ENCODE measurements at regions not wholly inside any gene's neighbourhood (a gene's known extent, or its start where the extent isn't known, plus 50 kb on each side); places are given as distances from the start of the nearest gene placed in this dataset.

GRCh38 chr1:157199421-157199755 lies 61.2 kb upstream of the ETV3 start:
- no peak for DNase-seq (ENCODE audit: low read depth in 2 of 2)
- Histone ChIP-seq H4K20me1 (ENCODE audit: control insufficient read depth, extremely low read depth, insufficient read depth, low read length) (no peaks in the 10 kb centered on the region), H3K4me3 (replicated peaks in 1 of 4; ENCODE audit: control extremely low read depth in 1 of 4, insufficient read depth in 1 of 4, low read depth in 3 of 4, low read length in 4 of 4) (no peak overlapping the region), H3K27ac (ENCODE audit: insufficient read depth, low read length) (no peak overlapping the region), H2AFZ (ENCODE audit: low read length) (no peak overlapping the region), H3K27me3 (ENCODE audit: control insufficient read depth, insufficient read depth, low read length) (peaks cover 19% of the 10 kb centered on the region), H3K4me1 (ENCODE audit: control insufficient read depth, extremely low read depth, insufficient read depth, low read length) (no peaks in the 10 kb centered on the region), H3K9ac (ENCODE audit: insufficient read depth, low read length) (no peak overlapping the region), H3K9me3 (ENCODE audit: control insufficient read depth, insufficient read depth, low read depth, low read length) (no peaks in the 10 kb centered on the region), H3K4me2 (ENCODE audit: extremely low read depth, insufficient read depth, low read length) (no peak overlapping the region), H3K36me3 (ENCODE audit: control insufficient read depth, insufficient read depth, low read length) (no peaks in the 10 kb centered on the region), H3K79me2 (ENCODE audit: control insufficient read depth, insufficient read depth, low read length) (no peaks in the 10 kb centered on the region)
- no peak for TF ChIP-seq EZH2 (IDR thresholded peaks at IDR 0.05; ENCODE audit: low read length, missing control alignments)
- TF ChIP-seq, protein P1, sequence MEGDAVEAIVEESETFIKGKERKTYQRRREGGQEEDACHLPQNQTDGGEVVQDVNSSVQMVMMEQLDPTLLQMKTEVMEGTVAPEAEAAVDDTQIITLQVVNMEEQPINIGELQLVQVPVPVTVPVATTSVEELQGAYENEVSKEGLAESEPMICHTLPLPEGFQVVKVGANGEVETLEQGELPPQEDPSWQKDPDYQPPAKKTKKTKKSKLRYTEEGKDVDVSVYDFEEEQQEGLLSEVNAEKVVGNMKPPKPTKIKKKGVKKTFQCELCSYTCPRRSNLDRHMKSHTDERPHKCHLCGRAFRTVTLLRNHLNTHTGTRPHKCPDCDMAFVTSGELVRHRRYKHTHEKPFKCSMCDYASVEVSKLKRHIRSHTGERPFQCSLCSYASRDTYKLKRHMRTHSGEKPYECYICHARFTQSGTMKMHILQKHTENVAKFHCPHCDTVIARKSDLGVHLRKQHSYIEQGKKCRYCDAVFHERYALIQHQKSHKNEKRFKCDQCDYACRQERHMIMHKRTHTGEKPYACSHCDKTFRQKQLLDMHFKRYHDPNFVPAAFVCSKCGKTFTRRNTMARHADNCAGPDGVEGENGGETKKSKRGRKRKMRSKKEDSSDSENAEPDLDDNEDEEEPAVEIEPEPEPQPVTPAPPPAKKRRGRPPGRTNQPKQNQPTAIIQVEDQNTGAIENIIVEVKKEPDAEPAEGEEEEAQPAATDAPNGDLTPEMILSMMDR (conservative IDR thresholded peaks at IDR 0.05 in 1 of 2, IDR thresholded peaks at IDR 0.05 in 1 of 2; ENCODE audit: low read depth in 1 of 2, low read length in 2 of 2): no peak

- Histone ChIP-seq H4K20me1 (ENCODE audit: control insufficient read depth, extremely low read depth, insufficient read depth, low read length) (no peaks in the 10 kb centered on the region), H3K27me3 (ENCODE audit: control insufficient read depth, insufficient read depth, low read length) (peaks cover 22% of the 10 kb centered on the region), H3K27ac (ENCODE audit: insufficient read depth, low read length) (no peak overlapping the region), H3K36me3 (ENCODE audit: control insufficient read depth, insufficient read depth, low read length) (no peaks in the 10 kb centered on the region), H3K4me2 (ENCODE audit: extremely low read depth, insufficient read depth, low read length) (no peak overlapping the region), H3K79me2 (ENCODE audit: control insufficient read depth, insufficient read depth, low read length) (no peaks in the 10 kb centered on the region), H3K4me3 (replicated peaks in 1 of 4; ENCODE audit: control extremely low read depth in 1 of 4, insufficient read depth in 1 of 4, low read depth in 3 of 4, low read length in 4 of 4) (no peak overlapping the region), H3K4me1 (ENCODE audit: control insufficient read depth, extremely low read depth, insufficient read depth, low read length) (no peaks in the 10 kb centered on the region), H3K9me3 (ENCODE audit: control insufficient read depth, insufficient read depth, low read depth, low read length) (no peaks in the 10 kb centered on the region), H3K9ac (ENCODE audit: insufficient read depth, low read length) (no peak overlapping the region), H2AFZ (ENCODE audit: low read length) (no peak overlapping the region)
- DNase-seq (ENCODE audit: low read depth in 2 of 2): no peak
- TF ChIP-seq EZH2 (IDR thresholded peaks at IDR 0.05; ENCODE audit: low read length, missing control alignments): no peak
- TF ChIP-seq, protein P1 (conservative IDR thresholded peaks at IDR 0.05 in 1 of 2, IDR thresholded peaks at IDR 0.05 in 1 of 2; ENCODE audit: low read depth in 1 of 2, low read length in 2 of 2): no peak
Observed at GRCh38 chr1:157198619-157199420, 60.6 kb upstream of the ETV3 start.

DNA sequence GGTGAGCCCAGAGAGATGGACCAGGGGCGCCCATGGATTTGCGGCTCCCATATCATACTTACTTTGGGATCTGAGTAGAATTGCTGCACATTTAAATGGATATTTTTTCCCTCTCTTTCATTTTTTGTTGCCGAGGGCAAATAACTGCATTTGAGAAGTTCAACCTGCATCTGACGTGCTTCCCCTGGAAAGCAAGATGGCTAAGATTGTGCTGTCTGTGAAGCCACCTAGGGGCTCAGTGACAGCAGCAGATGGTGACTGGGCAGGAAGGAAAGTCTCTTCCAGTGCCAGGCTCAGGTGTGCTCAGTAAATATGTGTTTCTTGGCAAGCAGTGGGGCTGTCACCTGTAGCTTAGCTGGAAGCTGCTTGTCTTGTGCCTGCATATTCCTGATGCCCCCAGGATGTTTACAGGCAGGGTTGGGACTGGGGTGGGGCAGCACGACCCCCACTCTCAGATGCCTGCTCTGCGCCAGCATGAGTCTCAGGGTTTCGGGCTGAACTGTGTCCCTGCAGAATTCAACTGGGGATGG lies 59.8 kb upstream of the ETV3 start:
- Histone ChIP-seq H3K27me3 (ENCODE audit: control insufficient read depth, insufficient read depth, low read length) (peaks cover 23% of the 10 kb centered on the region), H3K4me3 (replicated peaks in 1 of 4; ENCODE audit: control extremely low read depth in 1 of 4, insufficient read depth in 1 of 4, low read depth in 3 of 4, low read length in 4 of 4) (no peak overlapping the region), H2AFZ (ENCODE audit: low read length) (no peak overlapping the region), H3K27ac (ENCODE audit: insufficient read depth, low read length) (no peak overlapping the region), H3K36me3 (ENCODE audit: control insufficient read depth, insufficient read depth, low read length) (no peaks in the 10 kb centered on the region), H3K9me3 (ENCODE audit: control insufficient read depth, insufficient read depth, low read depth, low read length) (no peaks in the 10 kb centered on the region), H3K9ac (ENCODE audit: insufficient read depth, low read length) (no peak overlapping the region), H3K4me1 (ENCODE audit: control insufficient read depth, extremely low read depth, insufficient read depth, low read length) (no peaks in the 10 kb centered on the region), H3K79me2 (ENCODE audit: control insufficient read depth, insufficient read depth, low read length) (no peaks in the 10 kb centered on the region), H3K4me2 (ENCODE audit: extremely low read depth, insufficient read depth, low read length) (no peak overlapping the region), H4K20me1 (ENCODE audit: control insufficient read depth, extremely low read depth, insufficient read depth, low read length) (no peaks in the 10 kb centered on the region)
- DNase-seq (ENCODE audit: low read depth in 2 of 2): no peak
- TF ChIP-seq EZH2 (IDR thresholded peaks at IDR 0.05; ENCODE audit: low read length, missing control alignments): no peak
- TF ChIP-seq, protein P1 (conservative IDR thresholded peaks at IDR 0.05 in 1 of 2, IDR thresholded peaks at IDR 0.05 in 1 of 2; ENCODE audit: low read depth in 1 of 2, low read length in 2 of 2): no peak

All from fibroblast of lung (primary cell).